ENCODE measurements at regions not wholly inside any gene's neighbourhood (a gene's known extent, or its start where the extent isn't known, plus 50 kb on each side); places are given as distances from the start of the nearest gene placed in this dataset.

- no peak overlapping the region for H2BK5ac ChIP-seq (ENCODE audit: low read depth, low read length, poor library complexity, severe bottlenecking)
- DNase-seq (no peak), ATAC-seq (ENCODE audit: low read depth) (no peak)
- no peak overlapping the region for H3K4me2 ChIP-seq (ENCODE audit: low read depth, low read length)
- no peak overlapping the region for H4K8ac ChIP-seq (ENCODE audit: low read depth in 2 of 2, low read length in 2 of 2)
- no peak overlapping the region for H3K18ac ChIP-seq (ENCODE audit: low read depth, low read length)
- no TSS peak for BruUV-seq (replicated peaks)
- no peaks in the 10 kb centered on the region for H4K20me1 ChIP-seq (ENCODE audit: insufficient read depth, low read length)
- TF ChIP-seq CEBPB (IDR thresholded peaks at IDR 0.05; ENCODE audit: low read depth, low read length) (no peak), BHLHE40 (IDR thresholded peaks at IDR 0.05; ENCODE audit: low read depth, low read length) (no peak), MAFK (IDR thresholded peaks at IDR 0.05; ENCODE audit: low read depth, low read length) (no peak), RCOR1 (IDR thresholded peaks at IDR 0.05; ENCODE audit: insufficient replicate concordance, low read length) (no peak), SMC3 (IDR thresholded peaks at IDR 0.05; ENCODE audit: low read depth, low read length) (no peak), RFX5 (IDR thresholded peaks at IDR 0.05; ENCODE audit: low read depth, low read length) (no peak), USF2 (IDR thresholded peaks at IDR 0.05; ENCODE audit: low read depth, low read length) (no peak), MXI1 (IDR thresholded peaks at IDR 0.05; ENCODE audit: borderline replicate concordance, low read depth, low read length) (no peak), POLR2A (IDR thresholded peaks at IDR 0.05; ENCODE audit: low read depth, low read length) (no peak), ELK1 (IDR thresholded peaks at IDR 0.05; ENCODE audit: borderline replicate concordance, low read depth, low read length) (no peak), CTCF (conservative IDR thresholded peaks at IDR 0.05; ENCODE audit: low read depth, low read length) (no peak), RAD21 (IDR thresholded peaks at IDR 0.05; ENCODE audit: low read length) (no peak), FOS (IDR thresholded peaks at IDR 0.05; ENCODE audit: low read depth, low read length) (no peak), NFE2L2 (IDR thresholded peaks at IDR 0.05; ENCODE audit: low read depth, low read length) (no peak), MAZ (IDR thresholded peaks at IDR 0.05; ENCODE audit: borderline replicate concordance, low read depth, low read length) (no peak), CHD1 (IDR thresholded peaks at IDR 0.05; ENCODE audit: low read depth, low read length) (no peak)
- no peak overlapping the region for H2BK15ac ChIP-seq (ENCODE audit: low read depth, low read length)
- no peaks in the 10 kb centered on the region for H3K9me1 ChIP-seq (ENCODE audit: insufficient read depth, low read length)
- H3K4me3 ChIP-seq (ENCODE audit: insufficient read depth, low read depth, low read length) = no peak overlapping the region
- no peak overlapping the region for H2BK20ac ChIP-seq (ENCODE audit: low read depth, low read length)
- no peak overlapping the region for H3K14ac ChIP-seq (replicated peaks; ENCODE audit: low read depth, low read length)
- no peak overlapping the region for H4K91ac ChIP-seq (ENCODE audit: insufficient read depth, low read depth, low read length)
- no peak overlapping the region for H3K27ac ChIP-seq (ENCODE audit: insufficient read depth, low read length)
- no peak overlapping the region for H3K56ac ChIP-seq (ENCODE audit: extremely low read depth, insufficient read depth, low read length)
- H3K27me3 ChIP-seq (ENCODE audit: control insufficient read depth, insufficient read depth, low read length) = no peaks in the 10 kb centered on the region; the same call in 1 of the 2 replicates
- no peak overlapping the region for H3K4ac ChIP-seq (ENCODE audit: low read depth, low read length)
- no peak overlapping the region for H3K23ac ChIP-seq (ENCODE audit: low read depth, low read length)
- intact Hi-C loops (cut with micrococcal nuclease) = no loop called here
- H2AFZ ChIP-seq (replicated peaks; ENCODE audit: low read length, poor library complexity) = no peak overlapping the region
- in situ Hi-C loops (cut with MboI; ENCODE audit: low sequenced_read_pairs) = no loop called here
- no peak overlapping the region for H3K9ac ChIP-seq (ENCODE audit: low read depth, low read length)
- no peak overlapping the region for H4K5ac ChIP-seq (ENCODE audit: low read depth, low read length)
- H3K4me1 ChIP-seq (ENCODE audit: control insufficient read depth, insufficient read depth, low read length) = no peaks in the 10 kb centered on the region
- no peaks in the 10 kb centered on the region for H3K79me1 ChIP-seq (ENCODE audit: low read depth in 1 of 2, low read length in 2 of 2)
- H3K9me3 ChIP-seq (ENCODE audit: control insufficient read depth, insufficient read depth, low read length) = peaks cover 17% of the 10 kb centered on the region
- ChIA-PET POLR2A (ENCODE audit: unreplicated experiment) (no interaction called here), CTCF (no interaction called here)
- H2AK5ac ChIP-seq (ENCODE audit: low read depth, low read length) = no peak overlapping the region
- H2AK9ac ChIP-seq (replicated peaks; ENCODE audit: low read depth, low read length, poor library complexity) = no peak overlapping the region
- no peaks in the 10 kb centered on the region for H3K36me3 ChIP-seq (ENCODE audit: control insufficient read depth, insufficient read depth, low read length)
- dilution Hi-C loops (cut with HindIII; ENCODE audit: low sequenced_read_pairs, unreplicated experiment) = no loop called here
- H2BK120ac ChIP-seq (ENCODE audit: low read depth, low read length) = no peak overlapping the region
These were observed 252.9 kb downstream of the ARHGAP12 start for GRCh38 chr10:31675726-31676125.
